ENCODE measurements at regions not wholly inside any gene's neighbourhood (a gene's known extent, or its start where the extent isn't known, plus 50 kb on each side); places are given as distances from the start of the nearest gene placed in this dataset.
A peak's percentile ranks its signal among the peaks of the same experiment; 100 is the strongest.

DNA sequence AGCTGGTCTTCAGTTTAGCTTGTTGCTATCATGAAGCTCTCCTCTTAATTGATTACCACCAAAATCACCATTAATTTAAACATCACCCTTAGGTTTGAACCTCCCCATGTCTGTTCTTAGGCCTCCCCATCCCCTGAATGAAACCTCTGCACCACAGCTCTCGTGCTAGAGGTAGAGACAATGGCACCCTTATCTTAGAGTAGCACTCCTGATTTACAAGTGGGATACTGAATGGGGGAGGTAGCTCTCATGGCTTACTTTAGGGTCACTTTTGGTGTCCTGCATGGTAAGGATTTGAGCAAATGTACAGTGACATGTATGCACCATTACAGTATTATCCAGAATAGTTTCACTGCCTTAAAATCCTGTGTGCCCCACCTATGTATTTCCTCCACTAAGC, 115.6 kb upstream of the ADTRP start:
- Mint-ChIP-seq H3K27me3 (ENCODE audit: insufficient read depth, low read depth) (no peaks in the 10 kb centered on the region), H3K4me3 (no peak overlapping the region), H3K36me3 (no peaks in the 10 kb centered on the region), H3K9me3 (no peaks in the 10 kb centered on the region), H3K27ac (no peak overlapping the region), H3K4me1 (peaks cover 3% of the 10 kb centered on the region)
- Histone ChIP-seq H3K36me3 (no peaks in the 10 kb centered on the region), H3K4me3 (no peak overlapping the region), H3F3A (ENCODE audit: low read depth) (no peaks in the 10 kb centered on the region), H2AFZ (replicated peaks) (peak overlapping the region; percentile 76), H3K9ac (no peak overlapping the region), H3K79me2 (ENCODE audit: low read depth) (no peaks in the 10 kb centered on the region), H3K4me1 (no peaks in the 10 kb centered on the region), H3K27me3 (no peaks in the 10 kb centered on the region), H4K20me1 (ENCODE audit: low read depth) (no peaks in the 10 kb centered on the region), H3K27ac (no peak overlapping the region), H3K4me2 (no peak overlapping the region), H3K9me3 (ENCODE audit: low read depth) (peaks cover 10% of the 10 kb centered on the region)
- TF ChIP-seq EZH2phosphoT487 (IDR thresholded peaks at IDR 0.05), result no peak
- TF ChIP-seq, protein P1, sequence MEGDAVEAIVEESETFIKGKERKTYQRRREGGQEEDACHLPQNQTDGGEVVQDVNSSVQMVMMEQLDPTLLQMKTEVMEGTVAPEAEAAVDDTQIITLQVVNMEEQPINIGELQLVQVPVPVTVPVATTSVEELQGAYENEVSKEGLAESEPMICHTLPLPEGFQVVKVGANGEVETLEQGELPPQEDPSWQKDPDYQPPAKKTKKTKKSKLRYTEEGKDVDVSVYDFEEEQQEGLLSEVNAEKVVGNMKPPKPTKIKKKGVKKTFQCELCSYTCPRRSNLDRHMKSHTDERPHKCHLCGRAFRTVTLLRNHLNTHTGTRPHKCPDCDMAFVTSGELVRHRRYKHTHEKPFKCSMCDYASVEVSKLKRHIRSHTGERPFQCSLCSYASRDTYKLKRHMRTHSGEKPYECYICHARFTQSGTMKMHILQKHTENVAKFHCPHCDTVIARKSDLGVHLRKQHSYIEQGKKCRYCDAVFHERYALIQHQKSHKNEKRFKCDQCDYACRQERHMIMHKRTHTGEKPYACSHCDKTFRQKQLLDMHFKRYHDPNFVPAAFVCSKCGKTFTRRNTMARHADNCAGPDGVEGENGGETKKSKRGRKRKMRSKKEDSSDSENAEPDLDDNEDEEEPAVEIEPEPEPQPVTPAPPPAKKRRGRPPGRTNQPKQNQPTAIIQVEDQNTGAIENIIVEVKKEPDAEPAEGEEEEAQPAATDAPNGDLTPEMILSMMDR (IDR thresholded peaks at IDR 0.05), result no peak
- no peak for TF ChIP-seq EZH2 (IDR thresholded peaks at IDR 0.05)
- no peak for DNase-seq (ENCODE audit: low spot score)

GRCh38 chr6:11891547-11891946, 112.9 kb upstream of the ADTRP start:
- Mint-ChIP-seq H3K36me3 (no peaks in the 10 kb centered on the region), H3K9me3 (no peaks in the 10 kb centered on the region), H3K4me3 (no peak overlapping the region), H3K4me1 (peaks cover 3% of the 10 kb centered on the region), H3K27ac (no peak overlapping the region), H3K27me3 (ENCODE audit: insufficient read depth, low read depth) (no peaks in the 10 kb centered on the region)
- Histone ChIP-seq H4K20me1 (ENCODE audit: low read depth) (no peaks in the 10 kb centered on the region), H3F3A (ENCODE audit: low read depth) (no peaks in the 10 kb centered on the region), H3K9me3 (ENCODE audit: low read depth) (peaks cover 4% of the 10 kb centered on the region), H3K9ac (no peak overlapping the region), H3K79me2 (ENCODE audit: low read depth) (no peaks in the 10 kb centered on the region), H2AFZ (replicated peaks) (no peak overlapping the region), H3K4me3 (no peak overlapping the region), H3K27me3 (no peaks in the 10 kb centered on the region), H3K4me1 (no peaks in the 10 kb centered on the region), H3K4me2 (no peak overlapping the region), H3K36me3 (no peaks in the 10 kb centered on the region), H3K27ac (no peak overlapping the region)
- TF ChIP-seq, protein P1 (IDR thresholded peaks at IDR 0.05), result no peak
- no peak for TF ChIP-seq EZH2 (IDR thresholded peaks at IDR 0.05)
- no peak for TF ChIP-seq EZH2phosphoT487 (IDR thresholded peaks at IDR 0.05)
- no peak for DNase-seq (ENCODE audit: low spot score)

GRCh38 chr6:11890849-11891248, 112.2 kb upstream of the ADTRP start:
- Histone ChIP-seq H4K20me1 (ENCODE audit: low read depth) (no peaks in the 10 kb centered on the region), H3F3A (ENCODE audit: low read depth) (no peaks in the 10 kb centered on the region), H2AFZ (replicated peaks) (no peak overlapping the region), H3K9ac (no peak overlapping the region), H3K9me3 (ENCODE audit: low read depth) (no peaks in the 10 kb centered on the region), H3K27me3 (no peaks in the 10 kb centered on the region), H3K4me1 (no peaks in the 10 kb centered on the region), H3K27ac (no peak overlapping the region), H3K36me3 (no peaks in the 10 kb centered on the region), H3K4me2 (no peak overlapping the region), H3K4me3 (no peak overlapping the region), H3K79me2 (ENCODE audit: low read depth) (no peaks in the 10 kb centered on the region)
- Mint-ChIP-seq H3K4me1 (peaks cover 3% of the 10 kb centered on the region), H3K27me3 (ENCODE audit: insufficient read depth, low read depth) (no peaks in the 10 kb centered on the region), H3K27ac (no peak overlapping the region), H3K9me3 (no peaks in the 10 kb centered on the region), H3K4me3 (no peak overlapping the region), H3K36me3 (no peaks in the 10 kb centered on the region)
- DNase-seq (ENCODE audit: low spot score), result no peak
- TF ChIP-seq EZH2phosphoT487 (IDR thresholded peaks at IDR 0.05), result no peak
- TF ChIP-seq EZH2 (IDR thresholded peaks at IDR 0.05), result no peak
- TF ChIP-seq, protein P1 (IDR thresholded peaks at IDR 0.05), result no peak

Data from neural progenitor cell (in vitro differentiated cells).